ENCODE measurements at regions not wholly inside any gene's neighbourhood (a gene's known extent, or its start where the extent isn't known, plus 50 kb on each side); places are given as distances from the start of the nearest gene placed in this dataset.

DNA sequence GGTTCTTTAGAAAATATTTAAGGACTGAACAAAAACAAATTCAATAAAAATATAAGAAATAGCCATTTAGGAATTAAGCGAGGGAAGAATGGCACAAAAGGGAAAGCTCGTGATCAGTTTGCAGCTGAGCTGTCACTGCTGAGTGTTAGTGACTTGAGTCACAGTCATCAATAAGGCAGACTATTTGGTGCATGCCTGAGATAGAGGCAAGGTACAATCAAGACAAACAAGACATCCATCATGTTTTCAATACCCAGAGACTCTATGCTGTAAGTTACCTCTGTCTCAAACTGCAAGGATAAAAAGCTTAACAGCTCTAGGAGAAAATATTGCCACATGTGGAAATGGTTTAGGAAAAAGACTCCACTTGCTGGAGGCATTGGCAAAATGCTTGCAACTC is 426.4 kb upstream of the TYRP1 start:
- no TSS peak for BruUV-seq (replicated peaks)
- H4K91ac ChIP-seq (ENCODE audit: insufficient read depth, low read depth, low read length) = no peak overlapping the region
- H2AK9ac ChIP-seq (replicated peaks; ENCODE audit: low read depth, low read length, poor library complexity) = no peak overlapping the region
- no peaks in the 10 kb centered on the region for H3K9me1 ChIP-seq (ENCODE audit: insufficient read depth, low read length)
- H3K9ac ChIP-seq (ENCODE audit: low read depth, low read length) = no peak overlapping the region
- peaks cover 4% of the 10 kb centered on the region; the same call in 1 of the 2 replicates for H3K9me3 ChIP-seq (ENCODE audit: control insufficient read depth, insufficient read depth, low read length)
- H4K8ac ChIP-seq (ENCODE audit: low read depth in 2 of 2, low read length in 2 of 2) = no peak overlapping the region
- H2BK15ac ChIP-seq (ENCODE audit: low read depth, low read length) = no peak overlapping the region
- ChIA-PET POLR2A (ENCODE audit: unreplicated experiment) (no interaction called here), CTCF (interaction anchor here (1.0 kb wide), 1 partner anchor 14 kb away, joined by 3 read pairs; no protein-coding TSS in a partner anchor)
- no peak overlapping the region for H2BK20ac ChIP-seq (ENCODE audit: low read depth, low read length)
- no peak overlapping the region for H2BK5ac ChIP-seq (ENCODE audit: low read depth, low read length, poor library complexity, severe bottlenecking)
- WGBS, 2 experiments (ENCODE audit: extremely low coverage in 2 of 2, insufficient read length in 1 of 2) = no CpG with 5 or more reads among the region's 2 CpGs
- H2AFZ ChIP-seq (replicated peaks; ENCODE audit: low read length, poor library complexity) = no peak overlapping the region
- no peaks in the 10 kb centered on the region for H3K4me1 ChIP-seq (ENCODE audit: control insufficient read depth, insufficient read depth, low read length)
- no peak overlapping the region for H2BK120ac ChIP-seq (ENCODE audit: low read depth, low read length)
- H3K4ac ChIP-seq (ENCODE audit: low read depth, low read length) = no peak overlapping the region
- ATAC-seq (ENCODE audit: low read depth) = no peak
- no peaks in the 10 kb centered on the region for H4K20me1 ChIP-seq (ENCODE audit: insufficient read depth, low read length)
- H3K79me1 ChIP-seq (ENCODE audit: low read depth in 1 of 2, low read length in 2 of 2) = no peaks in the 10 kb centered on the region
- no peak overlapping the region for H3K4me3 ChIP-seq (ENCODE audit: insufficient read depth, low read depth, low read length)
- no peak overlapping the region for H3K18ac ChIP-seq (ENCODE audit: low read depth, low read length)
- dilution Hi-C loops (cut with HindIII; ENCODE audit: low sequenced_read_pairs, unreplicated experiment) (no loop called here), intact Hi-C loops (cut with micrococcal nuclease) (no loop called here), in situ Hi-C loops (cut with MboI; ENCODE audit: low sequenced_read_pairs) (no loop called here)
- no peak overlapping the region for H3K14ac ChIP-seq (replicated peaks; ENCODE audit: low read depth, low read length)
- no peak overlapping the region for H3K4me2 ChIP-seq (ENCODE audit: low read depth, low read length)
- H4K5ac ChIP-seq (ENCODE audit: low read depth, low read length) = no peak overlapping the region
- H3K27ac ChIP-seq (ENCODE audit: insufficient read depth, low read length) = no peak overlapping the region
- H3K36me3 ChIP-seq (ENCODE audit: control insufficient read depth, insufficient read depth, low read length) = no peaks in the 10 kb centered on the region
- H3K23ac ChIP-seq (ENCODE audit: low read depth, low read length) = no peak overlapping the region
- no peaks in the 10 kb centered on the region for H3K27me3 ChIP-seq (ENCODE audit: control insufficient read depth, insufficient read depth, low read length)
- H3K56ac ChIP-seq (ENCODE audit: extremely low read depth, insufficient read depth, low read length) = no peak overlapping the region
- no peak for DNase-seq
- H2AK5ac ChIP-seq (ENCODE audit: low read depth, low read length) = no peak overlapping the region
- TF ChIP-seq RCOR1 (IDR thresholded peaks at IDR 0.05; ENCODE audit: insufficient replicate concordance, low read length) (no peak), RAD21 (IDR thresholded peaks at IDR 0.05; ENCODE audit: low read length) (no peak), SMC3 (IDR thresholded peaks at IDR 0.05; ENCODE audit: low read depth, low read length) (no peak)
- TF ChIP-seq, protein P1, sequence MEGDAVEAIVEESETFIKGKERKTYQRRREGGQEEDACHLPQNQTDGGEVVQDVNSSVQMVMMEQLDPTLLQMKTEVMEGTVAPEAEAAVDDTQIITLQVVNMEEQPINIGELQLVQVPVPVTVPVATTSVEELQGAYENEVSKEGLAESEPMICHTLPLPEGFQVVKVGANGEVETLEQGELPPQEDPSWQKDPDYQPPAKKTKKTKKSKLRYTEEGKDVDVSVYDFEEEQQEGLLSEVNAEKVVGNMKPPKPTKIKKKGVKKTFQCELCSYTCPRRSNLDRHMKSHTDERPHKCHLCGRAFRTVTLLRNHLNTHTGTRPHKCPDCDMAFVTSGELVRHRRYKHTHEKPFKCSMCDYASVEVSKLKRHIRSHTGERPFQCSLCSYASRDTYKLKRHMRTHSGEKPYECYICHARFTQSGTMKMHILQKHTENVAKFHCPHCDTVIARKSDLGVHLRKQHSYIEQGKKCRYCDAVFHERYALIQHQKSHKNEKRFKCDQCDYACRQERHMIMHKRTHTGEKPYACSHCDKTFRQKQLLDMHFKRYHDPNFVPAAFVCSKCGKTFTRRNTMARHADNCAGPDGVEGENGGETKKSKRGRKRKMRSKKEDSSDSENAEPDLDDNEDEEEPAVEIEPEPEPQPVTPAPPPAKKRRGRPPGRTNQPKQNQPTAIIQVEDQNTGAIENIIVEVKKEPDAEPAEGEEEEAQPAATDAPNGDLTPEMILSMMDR (conservative IDR thresholded peaks at IDR 0.05; ENCODE audit: low read depth, low read length) = no peak

Data from IMR-90 (cell line).